HepG2 (cell line): ENCODE measurements at regions not wholly inside any gene's neighbourhood (a gene's known extent, or its start where the extent isn't known, plus 50 kb on each side); places are given as distances from the start of the nearest gene placed in this dataset.

ENCODE experiments used
- ATAC-seq: fragments of 200-7000 bp; cut with Tn5 transposase; 3 replicates; pipeline ENCODE4 v1.9.1; 2020; ENCODE audit warnings: mild to moderate bottlenecking, moderate library complexity
- BruUV-seq: library from RNA; stranded (reverse); fragments of 400-500 nt; replicated peaks from 2 replicates; lab custom pipeline; 2021; lab: Mats Ljungman, UMichigan
- CTCF ChIA-PET: fragments of 300-600 bp; formaldehyde crosslinking; extraction: SDS; loops from one replicate; lab custom pipeline; 2021; ENCODE audit warnings: low total read pairs, inconsistent platforms, low intra/inter-chr PET ratio; lab: Yijun Ruan, JAX
- POLR2A ChIA-PET: fragments of 350-600 bp; sonication (Branson Sonifier 250); formaldehyde crosslinking; loops from one replicate; lab custom pipeline; 2020; ENCODE audit warnings: antibody characterized with exemption, inconsistent platforms; lab: Yijun Ruan, JAX
- DNase-seq: peaks from one replicate; pipeline ENCODE4 v3.0.0-alpha.2; 2015; ENCODE audit warnings: low spot score
- FAIRE-seq: peaks from 3 replicates; lab custom pipeline; 2011; peaks lifted over from hg19 to GRCh38; lab: Jason Lieb, UNC
- H2AFZ ChIP-seq: one replicate; pipeline ENCODE4 v1.6.1; 2011; ENCODE audit warnings: low read length, inconsistent platforms
- H3K27ac ChIP-seq: fragments of 300-600 bp; 3 replicates; pipeline ENCODE4 v1.8.0; 2011; ENCODE audit warnings: mixed run types, mild to moderate bottlenecking, mixed read lengths, low read length, inconsistent platforms; ENCODE audit not compliant: insufficient read depth; ENCODE audit errors: extremely low read length
- H3K27me3 ChIP-seq, 2 experiments: fragments of 200-600 bp in 1 of 2; 2 replicates in 1 of 2; 3 replicates in 1 of 2; pipeline versions ENCODE4 v1.6.0 to v1.8.0; 2011; ENCODE audit warnings: low read length in 2 of 2, mild to moderate bottlenecking in 2 of 2, moderate library complexity in 2 of 2, inconsistent platforms in 1 of 2; ENCODE audit not compliant: insufficient read depth in 2 of 2, control insufficient read depth in 1 of 2
- H3K36me3 ChIP-seq, 2 experiments: fragments of 200-600 bp in 1 of 2; replicated peaks in 1 of 2; 2 replicates in 1 of 2; 3 replicates in 1 of 2; pipeline versions ENCODE4 v1.5.1 to v1.8.0; 2011; ENCODE audit warnings: low read length in 2 of 2, inconsistent platforms in 1 of 2; ENCODE audit not compliant: insufficient read depth in 2 of 2, control insufficient read depth in 1 of 2
- H3K4me1 ChIP-seq: 2 replicates; pipeline ENCODE4 v1.5.1; 2012; ENCODE audit warnings: low read length, inconsistent platforms; ENCODE audit not compliant: insufficient read depth
- H3K4me2 ChIP-seq: 2 replicates; pipeline ENCODE4 v1.6.0; 2011; ENCODE audit warnings: low read depth, low read length, inconsistent platforms
- H3K4me3 ChIP-seq, 3 experiments: fragments of 200-600 bp in 1 of 3; sonication (generic), shearing (Covaris generic) in 1 of 3; replicated peaks in 1 of 3; 2 replicates each; pipeline ENCODE4 v1.5.1; 2011 to 2016; ENCODE audit warnings: low read length in 3 of 3, inconsistent platforms in 2 of 3, low read depth in 2 of 3, mild to moderate bottlenecking in 2 of 3, control low read depth in 1 of 3, mixed read lengths in 1 of 3; ENCODE audit not compliant: insufficient read depth in 1 of 3
- H3K79me2 ChIP-seq: one replicate; pipeline ENCODE4 v1.6.1; 2011; ENCODE audit warnings: low read length, inconsistent platforms; ENCODE audit not compliant: insufficient read depth
- H3K9ac ChIP-seq: 2 replicates; pipeline ENCODE4 v1.6.0; 2011; ENCODE audit warnings: mild to moderate bottlenecking, low read depth, low read length, inconsistent platforms; ENCODE audit not compliant: insufficient read depth
- H3K9me3 ChIP-seq: 2 replicates; pipeline ENCODE4 v1.5.1; 2012; ENCODE audit warnings: mild to moderate bottlenecking, low read length
- H4K20me1 ChIP-seq: 2 replicates; pipeline ENCODE4 v1.6.0; 2011; ENCODE audit warnings: inconsistent platforms, mild to moderate bottlenecking, low read length, moderate library complexity; ENCODE audit not compliant: insufficient read depth
- BORCS8-MEF2B ChIP-seq: sonication (generic); formaldehyde crosslinking; IDR thresholded peaks from 2 replicates; pipeline ENCODE4 v1.8.0; 2022; ENCODE audit warnings: mild to moderate bottlenecking, missing genetic modification reagents
- FIP1L1 ChIP-seq: fragments of 200-400 bp; formaldehyde crosslinking; IDR thresholded peaks from 2 replicates; pipeline ENCODE4 v1.6.1; 2018; ENCODE audit warnings: low read depth, mild to moderate bottlenecking, low read length, moderate library complexity, borderline replicate concordance; ENCODE audit not compliant: insufficient read depth
- JUN ChIP-seq: sonication (generic); formaldehyde crosslinking; IDR thresholded peaks from 2 replicates; pipeline ENCODE4 v1.4.0; 2020; ENCODE audit warnings: mild to moderate bottlenecking, missing genetic modification reagents
- NCOA1 ChIP-seq: sonication (generic); formaldehyde crosslinking; IDR thresholded peaks from 2 replicates; pipeline ENCODE4 v1.9.0; 2021; ENCODE audit warnings: missing genetic modification reagents
- TOPORS ChIP-seq: sonication (generic); formaldehyde crosslinking; IDR thresholded peaks from 2 replicates; pipeline ENCODE4 v1.8.0; 2023; ENCODE audit warnings: mild to moderate bottlenecking, missing genetic modification reagents
- ZNF616 ChIP-seq: sonication (generic); formaldehyde crosslinking; IDR thresholded peaks from 2 replicates; pipeline ENCODE4 v1.5.0; 2020; ENCODE audit warnings: low read depth, mild to moderate bottlenecking, missing genetic modification reagents
- ZNF713 ChIP-seq: sonication (generic); formaldehyde crosslinking; IDR thresholded peaks from 2 replicates; pipeline ENCODE4 v1.4.0; 2020; ENCODE audit warnings: mild to moderate bottlenecking, missing genetic modification reagents
- WGBS: methylation state at CpG from one replicate; pipeline ENCODE4 v1.1.6; 2017; ENCODE audit warnings: low lambda C conversion rate; 5-methylcytosine and 5-hydroxymethylcytosine counted together
- in situ Hi-C: cut with HindIII; loops from 2 replicates; pipeline ENCODE4 v1.10.0; 2017; ENCODE audit warnings: low pct_unique_long_range_greater_than_20kb; ENCODE audit not compliant: extremely low pct_ligation_motif_present
- intact Hi-C: fragments of 100-400 bp; cut with micrococcal nuclease; formaldehyde crosslinking; loops from one replicate; pipeline ENCODE4 v1.10.0; 2022; ENCODE audit not compliant: unreplicated experiment
- TF ChIP-seq, protein P1 (sequence below): conservative IDR thresholded peaks from 2 replicates; pipeline ENCODE4 v1.6.1; 2018; ENCODE audit warnings: missing genetic modification reagents
- TF ChIP-seq, protein P2 (sequence below): sonication (generic); formaldehyde crosslinking; IDR thresholded peaks from 2 replicates; pipeline ENCODE4 v1.5.1; 2020; ENCODE audit warnings: mild to moderate bottlenecking, moderate library complexity, missing genetic modification reagents
- TF ChIP-seq, protein P3 (sequence below): sonication (generic); formaldehyde crosslinking; conservative IDR thresholded peaks from 2 replicates; pipeline ENCODE4 v1.5.0; 2020; ENCODE audit warnings: missing genetic modification reagents

DNA sequence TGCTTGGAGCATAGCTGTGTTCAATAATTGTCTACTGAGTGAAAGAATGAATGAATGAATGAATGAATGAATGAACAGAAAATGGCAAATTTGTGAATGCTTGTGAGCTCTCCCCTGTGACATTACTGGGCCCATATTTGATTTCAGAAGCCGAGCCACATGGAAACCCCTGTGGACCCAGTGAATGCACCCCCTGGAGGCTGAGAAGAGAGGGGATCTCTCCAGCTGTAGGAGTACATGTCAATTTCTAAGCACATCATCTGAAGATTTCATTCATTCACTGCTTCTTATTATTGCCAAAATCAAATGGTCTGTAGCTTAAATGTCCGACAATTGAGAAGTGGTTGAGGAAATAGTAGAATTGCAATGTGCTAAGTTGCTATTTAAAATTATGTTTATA, 58.3 kb upstream of the DOCK1 start (continued):
- TF ChIP-seq, protein P1, sequence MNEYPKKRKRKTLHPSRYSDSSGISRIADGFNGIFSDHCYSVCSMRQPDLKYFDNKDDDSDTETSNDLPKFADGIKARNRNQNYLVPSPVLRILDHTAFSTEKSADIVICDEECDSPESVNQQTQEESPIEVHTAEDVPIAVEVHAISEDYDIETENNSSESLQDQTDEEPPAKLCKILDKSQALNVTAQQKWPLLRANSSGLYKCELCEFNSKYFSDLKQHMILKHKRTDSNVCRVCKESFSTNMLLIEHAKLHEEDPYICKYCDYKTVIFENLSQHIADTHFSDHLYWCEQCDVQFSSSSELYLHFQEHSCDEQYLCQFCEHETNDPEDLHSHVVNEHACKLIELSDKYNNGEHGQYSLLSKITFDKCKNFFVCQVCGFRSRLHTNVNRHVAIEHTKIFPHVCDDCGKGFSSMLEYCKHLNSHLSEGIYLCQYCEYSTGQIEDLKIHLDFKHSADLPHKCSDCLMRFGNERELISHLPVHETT (CRISPR knock-in tag): no peak
- TF ChIP-seq TOPORS (CRISPR knock-in tag) (no peak), ZNF616 (no peak), NCOA1 (CRISPR knock-in tag) (no peak), BORCS8-MEF2B (CRISPR knock-in tag) (no peak)
- TF ChIP-seq, protein P2, sequence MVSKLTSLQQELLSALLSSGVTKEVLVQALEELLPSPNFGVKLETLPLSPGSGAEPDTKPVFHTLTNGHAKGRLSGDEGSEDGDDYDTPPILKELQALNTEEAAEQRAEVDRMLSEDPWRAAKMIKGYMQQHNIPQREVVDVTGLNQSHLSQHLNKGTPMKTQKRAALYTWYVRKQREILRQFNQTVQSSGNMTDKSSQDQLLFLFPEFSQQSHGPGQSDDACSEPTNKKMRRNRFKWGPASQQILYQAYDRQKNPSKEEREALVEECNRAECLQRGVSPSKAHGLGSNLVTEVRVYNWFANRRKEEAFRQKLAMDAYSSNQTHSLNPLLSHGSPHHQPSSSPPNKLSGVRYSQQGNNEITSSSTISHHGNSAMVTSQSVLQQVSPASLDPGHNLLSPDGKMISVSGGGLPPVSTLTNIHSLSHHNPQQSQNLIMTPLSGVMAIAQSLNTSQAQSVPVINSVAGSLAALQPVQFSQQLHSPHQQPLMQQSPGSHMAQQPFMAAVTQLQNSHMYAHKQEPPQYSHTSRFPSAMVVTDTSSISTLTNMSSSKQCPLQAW (CRISPR knock-in tag): no peak
- TF ChIP-seq, protein P3, sequence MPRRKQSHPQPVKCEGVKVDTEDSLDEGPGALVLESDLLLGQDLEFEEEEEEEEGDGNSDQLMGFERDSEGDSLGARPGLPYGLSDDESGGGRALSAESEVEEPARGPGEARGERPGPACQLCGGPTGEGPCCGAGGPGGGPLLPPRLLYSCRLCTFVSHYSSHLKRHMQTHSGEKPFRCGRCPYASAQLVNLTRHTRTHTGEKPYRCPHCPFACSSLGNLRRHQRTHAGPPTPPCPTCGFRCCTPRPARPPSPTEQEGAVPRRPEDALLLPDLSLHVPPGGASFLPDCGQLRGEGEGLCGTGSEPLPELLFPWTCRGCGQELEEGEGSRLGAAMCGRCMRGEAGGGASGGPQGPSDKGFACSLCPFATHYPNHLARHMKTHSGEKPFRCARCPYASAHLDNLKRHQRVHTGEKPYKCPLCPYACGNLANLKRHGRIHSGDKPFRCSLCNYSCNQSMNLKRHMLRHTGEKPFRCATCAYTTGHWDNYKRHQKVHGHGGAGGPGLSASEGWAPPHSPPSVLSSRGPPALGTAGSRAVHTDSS: no peak

DNA sequence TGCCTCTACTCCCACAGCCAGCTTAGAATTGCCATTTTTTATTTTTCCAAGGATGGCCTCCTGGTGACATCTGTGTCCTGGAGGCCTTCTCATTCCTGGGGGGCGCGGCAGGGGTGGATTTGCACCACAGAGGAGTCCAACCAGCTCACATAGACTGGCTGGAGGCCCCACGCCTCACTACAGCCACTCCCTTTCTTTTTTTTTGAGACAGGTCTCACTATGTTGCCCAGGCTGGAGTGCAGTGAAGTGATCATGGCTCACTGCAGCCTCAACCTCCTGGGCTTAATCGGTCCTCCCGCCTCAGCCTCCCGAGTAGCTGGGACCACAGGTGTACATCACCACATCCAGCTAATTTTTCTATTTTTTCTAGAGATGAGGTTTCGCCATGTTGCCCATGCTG, 57.6 kb upstream of the DOCK1 start:
- Histone ChIP-seq H3K9ac (no peak overlapping the region), H3K4me2 (no peak overlapping the region), H3K9me3 (no peaks in the 10 kb centered on the region), H2AFZ (no peak overlapping the region), H3K27me3 (peaks cover 2 to 25% of the 10 kb centered on the region in 2 experiments; a peak in 4 of 5 replicates), H3K4me3 (no peak overlapping the region), H4K20me1 (no peaks in the 10 kb centered on the region), H3K4me1 (no peaks in the 10 kb centered on the region), H3K36me3 (no peaks in the 10 kb centered on the region), H3K79me2 (no peaks in the 10 kb centered on the region), H3K27ac (no peak overlapping the region)
- ChIA-PET CTCF (no interaction called here), POLR2A (no interaction called here)
- TF ChIP-seq JUN (CRISPR knock-in tag) (no peak), FIP1L1 (no peak), ZNF713 (CRISPR knock-in tag) (no peak)
- WGBS: 30% methylated on average over 7 of the region's 7 CpGs
- BruUV-seq: no TSS peak
- DNase-seq (no peak), FAIRE-seq (no peak), ATAC-seq (no peak)
- in situ Hi-C loops (no loop called here), intact Hi-C loops (no loop called here)
